Testis (tissue), 2 donors: ENCODE measurements at regions not wholly inside any gene's neighbourhood (a gene's known extent, or its start where the extent isn't known, plus 50 kb on each side); places are given as distances from the start of the nearest gene placed in this dataset.

Experiments
- DNase-seq: peaks from one replicate; pipeline ENCODE4 v3.0.0-alpha.2; 2019
- H3K27ac ChIP-seq, 2 donors: fragments of 200-600 bp; sonication (generic); one replicate each; pipeline ENCODE4 v1.5.1; 2019
- H3K27me3 ChIP-seq: fragments of 200-600 bp; sonication (generic); one replicate; pipeline ENCODE4 v1.5.1; 2019
- H3K36me3 ChIP-seq: fragments of 200-600 bp; sonication (generic); one replicate; pipeline ENCODE4 v1.5.1; 2017; ENCODE audit warnings: low read depth; ENCODE audit errors: missing control alignments
- H3K4me1 ChIP-seq: fragments of 200-600 bp; sonication (generic); one replicate; pipeline ENCODE4 v1.5.1; 2019
- H3K4me3 ChIP-seq, 2 donors: fragments of 200-600 bp; sonication (generic); one replicate each; pipeline ENCODE4 v1.5.1; 2017 to 2019
- H3K9me3 ChIP-seq: fragments of 200-600 bp; sonication (generic); one replicate; pipeline ENCODE4 v1.5.1; 2017
- POLR2A ChIP-seq: fragments of 450-650 bp; IDR thresholded peaks from one replicate; pipeline ENCODE4 v1.6.1; 2017; ENCODE audit warnings: antibody characterized with exemption, mild to moderate bottlenecking, moderate library complexity
- WGBS, 2 donors: methylation state at CpG; one replicate each; pipeline ENCODE4 v1.1.5; 2018; 5-methylcytosine and 5-hydroxymethylcytosine counted together
- intact Hi-C: fragments of 100-400 bp; cut with DNase I; formaldehyde crosslinking; loops from one replicate; pipeline ENCODE4 v1.15.1; 2023; ENCODE audit warnings: low total_unique reads
- TF ChIP-seq, protein P1 (sequence below), 3 experiments: fragments of 450-650 bp in 2 of 3; fragments of 200-600 bp in 1 of 3; sonication (generic) in 1 of 3; IDR thresholded peaks; one replicate each; pipeline ENCODE4 v1.5.1; 2016 to 2019; ENCODE audit warnings: antibody characterized with exemption in 3 of 3, mild to moderate bottlenecking in 2 of 3, moderate library complexity in 1 of 3

DNA sequence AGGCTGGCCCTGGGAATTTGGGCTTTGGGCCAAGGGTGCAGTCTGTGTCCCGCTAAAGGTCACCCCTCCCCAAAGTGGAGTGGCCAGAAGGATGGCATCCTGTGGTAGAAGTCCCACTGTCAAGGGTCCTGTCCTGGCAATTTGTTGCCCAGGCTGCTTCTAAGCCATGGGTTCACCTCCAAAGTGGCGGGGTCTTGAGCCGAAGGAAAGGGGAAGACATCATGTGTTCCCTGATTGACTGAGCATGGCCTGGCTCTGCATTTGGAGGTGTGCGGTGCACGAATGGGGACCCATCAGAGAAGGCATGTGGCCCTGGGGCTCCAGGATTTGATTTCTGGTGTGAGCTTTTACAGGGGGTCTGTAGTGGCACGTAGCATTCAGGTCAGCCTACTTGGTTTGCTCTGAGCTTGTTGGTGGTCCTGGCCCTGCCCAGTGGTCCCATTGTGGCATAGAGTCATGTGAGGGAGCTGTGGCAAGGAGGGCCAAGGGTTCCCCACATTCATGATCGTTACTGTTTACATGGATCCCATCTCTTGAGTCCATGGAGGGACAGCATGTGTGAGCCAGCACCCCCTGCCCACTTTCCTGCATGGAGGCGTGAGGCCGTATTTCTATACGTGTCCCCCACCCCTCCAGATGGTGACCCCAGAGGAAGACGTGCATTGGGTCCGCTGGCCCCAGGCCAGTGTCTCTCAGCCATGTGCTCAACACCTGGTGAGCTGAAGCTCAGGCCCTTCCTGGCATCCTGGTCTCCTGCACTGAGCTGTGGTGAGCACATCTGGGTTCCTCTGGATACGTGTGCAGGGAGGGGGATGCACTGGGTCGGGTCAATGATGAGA lies 225.1 kb downstream of the SNRPN start:
- Histone ChIP-seq H3K27ac (no peak overlapping the region), H3K36me3 (no peaks in the 10 kb centered on the region), H3K27me3 (no peaks in the 10 kb centered on the region), H3K9me3 (no peaks in the 10 kb centered on the region), H3K4me1 (no peaks in the 10 kb centered on the region), H3K4me3 (no peak overlapping the region)
- peak; percentile 8 for DNase-seq
- TF ChIP-seq POLR2A, result no peak
- TF ChIP-seq, protein P1, sequence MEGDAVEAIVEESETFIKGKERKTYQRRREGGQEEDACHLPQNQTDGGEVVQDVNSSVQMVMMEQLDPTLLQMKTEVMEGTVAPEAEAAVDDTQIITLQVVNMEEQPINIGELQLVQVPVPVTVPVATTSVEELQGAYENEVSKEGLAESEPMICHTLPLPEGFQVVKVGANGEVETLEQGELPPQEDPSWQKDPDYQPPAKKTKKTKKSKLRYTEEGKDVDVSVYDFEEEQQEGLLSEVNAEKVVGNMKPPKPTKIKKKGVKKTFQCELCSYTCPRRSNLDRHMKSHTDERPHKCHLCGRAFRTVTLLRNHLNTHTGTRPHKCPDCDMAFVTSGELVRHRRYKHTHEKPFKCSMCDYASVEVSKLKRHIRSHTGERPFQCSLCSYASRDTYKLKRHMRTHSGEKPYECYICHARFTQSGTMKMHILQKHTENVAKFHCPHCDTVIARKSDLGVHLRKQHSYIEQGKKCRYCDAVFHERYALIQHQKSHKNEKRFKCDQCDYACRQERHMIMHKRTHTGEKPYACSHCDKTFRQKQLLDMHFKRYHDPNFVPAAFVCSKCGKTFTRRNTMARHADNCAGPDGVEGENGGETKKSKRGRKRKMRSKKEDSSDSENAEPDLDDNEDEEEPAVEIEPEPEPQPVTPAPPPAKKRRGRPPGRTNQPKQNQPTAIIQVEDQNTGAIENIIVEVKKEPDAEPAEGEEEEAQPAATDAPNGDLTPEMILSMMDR (IDR thresholded peaks at IDR 0.05), result no peak
- 82% methylated on average over 14 of the region's 14 CpGs; no CpG with 5 or more reads in 1 of the 2 donors for WGBS, 2 donors
- intact Hi-C loops, result no loop called here

DNA sequence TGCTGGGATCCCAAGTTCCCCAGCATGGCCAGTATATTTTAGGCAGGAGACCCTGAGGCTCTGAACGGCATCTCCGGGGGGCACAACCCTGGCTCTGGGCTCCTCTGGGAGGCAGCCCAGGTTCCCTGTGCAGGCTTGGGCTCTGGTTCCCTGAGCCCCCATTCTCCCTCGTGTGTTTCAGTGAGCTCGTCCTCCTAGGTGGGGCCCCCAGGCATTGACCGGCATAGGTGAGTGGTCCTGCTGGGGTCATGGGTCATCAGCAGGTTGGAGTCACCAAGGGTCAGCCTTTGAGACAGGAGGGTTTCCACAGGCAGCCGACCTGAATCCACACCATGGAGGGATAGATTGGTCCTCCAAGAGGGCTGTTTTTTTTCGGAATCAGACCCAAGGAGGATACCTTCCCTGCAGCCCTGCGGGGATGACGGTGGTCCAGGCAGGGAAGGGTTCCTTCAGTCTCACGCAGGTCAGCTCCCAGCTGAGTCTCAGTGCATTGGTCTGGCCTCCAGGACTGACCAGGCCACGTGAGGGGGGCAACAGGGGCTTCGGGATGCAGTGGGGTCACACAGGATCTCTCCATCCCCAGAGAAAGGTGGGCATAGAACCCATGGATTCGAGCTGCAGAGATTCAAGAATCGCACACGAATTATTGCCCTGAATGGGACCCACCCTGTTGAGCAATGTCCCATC lies 226.0 kb downstream of the SNRPN start:
- peak; percentile 4 for DNase-seq

DNA sequence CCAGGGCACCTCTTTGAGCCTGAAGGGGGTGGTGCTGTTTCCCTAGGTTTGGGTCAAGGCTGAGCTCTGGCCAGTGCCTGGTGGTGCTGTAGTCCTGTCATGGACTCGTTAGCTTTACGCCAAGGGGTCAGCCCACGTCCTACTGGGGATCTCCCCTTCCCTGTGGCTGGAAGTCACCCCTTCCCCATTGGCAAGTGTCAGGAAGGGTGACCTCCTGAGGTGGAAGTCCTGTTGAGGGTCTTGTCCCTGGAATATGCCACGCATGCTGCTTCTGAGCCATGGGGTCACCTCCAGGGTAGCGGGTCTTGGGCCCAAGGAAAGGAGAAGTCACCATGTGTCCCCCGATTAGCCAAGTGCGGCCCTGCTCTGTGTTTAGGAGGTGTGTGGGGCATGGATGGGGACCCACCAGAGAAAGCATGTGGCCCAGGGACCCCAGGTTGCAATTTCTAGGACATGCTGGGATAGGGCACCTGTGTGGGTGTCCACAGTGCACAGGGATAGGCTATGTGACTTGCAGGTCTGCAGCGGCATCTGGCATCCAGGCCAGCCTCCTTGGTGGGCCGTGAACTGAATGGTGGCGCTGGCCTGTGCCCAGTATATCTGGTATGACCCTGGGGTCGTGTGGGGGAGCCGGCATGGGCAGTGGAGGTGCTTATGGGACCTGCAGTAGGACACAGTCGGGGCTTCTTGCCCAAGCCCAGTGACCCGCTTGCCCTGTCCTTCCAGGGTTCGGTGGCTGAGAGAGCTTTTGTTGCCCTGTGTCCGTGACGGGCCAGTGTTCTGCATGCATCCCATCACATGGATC lies 226.7 kb downstream of the SNRPN start:
- Histone ChIP-seq H3K27ac (no peak overlapping the region), H3K27me3 (no peaks in the 10 kb centered on the region), H3K4me1 (no peaks in the 10 kb centered on the region), H3K4me3 (no peak overlapping the region), H3K36me3 (no peaks in the 10 kb centered on the region), H3K9me3 (no peaks in the 10 kb centered on the region)
- TF ChIP-seq, protein P1 (IDR thresholded peaks at IDR 0.05), result no peak
- no peak for TF ChIP-seq POLR2A
- 82% methylated on average over 15 of the region's 17 CpGs; no CpG with 5 or more reads in 1 of the 2 donors for WGBS, 2 donors
- intact Hi-C loops, result no loop called here
- peak; percentile 8 for DNase-seq

More for the DNA sequence above, 226.0 kb downstream of the SNRPN start:
- Histone ChIP-seq H3K36me3 (no peaks in the 10 kb centered on the region), H3K9me3 (no peaks in the 10 kb centered on the region), H3K4me1 (no peaks in the 10 kb centered on the region), H3K4me3 (no peak overlapping the region), H3K27ac (no peak overlapping the region), H3K27me3 (no peaks in the 10 kb centered on the region)
- 72% methylated on average over 15 of the region's 15 CpGs; no CpG with 5 or more reads in 1 of the 2 donors for WGBS, 2 donors
- TF ChIP-seq, protein P1 (IDR thresholded peaks at IDR 0.05), result no peak
- no peak for TF ChIP-seq POLR2A
- intact Hi-C loops, result no loop called here

DNA sequence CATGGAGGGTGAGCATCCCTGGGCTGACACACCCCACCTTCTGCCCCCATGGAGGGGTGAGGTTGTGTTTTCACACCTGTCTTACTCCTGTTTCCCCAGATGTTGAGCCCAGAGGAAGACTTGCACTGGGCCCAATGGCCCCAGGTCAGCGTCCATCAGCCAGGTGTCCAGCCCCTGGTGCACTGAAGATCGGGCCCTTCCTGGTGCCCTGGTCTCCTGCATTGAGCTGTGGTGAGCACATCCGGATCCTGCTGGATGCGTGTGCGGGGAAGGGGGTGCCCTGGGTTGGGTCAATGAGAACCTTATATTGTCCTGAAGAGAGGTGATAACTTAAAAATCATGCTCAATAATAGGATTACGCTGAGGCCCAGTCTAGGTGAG lies 227.3 kb downstream of the SNRPN start:
- no peaks in the 10 kb centered on the region for H3K4me1 ChIP-seq
- no peaks in the 10 kb centered on the region for H3K27me3 ChIP-seq
- H3K9me3 ChIP-seq, result no peaks in the 10 kb centered on the region
- TF ChIP-seq, protein P1 (IDR thresholded peaks at IDR 0.05), result no peak
- TF ChIP-seq POLR2A, result no peak
- DNase-seq, result no peak
- WGBS, 2 donors, result 80 to 84% methylated on average over 1 to 6 of the region's 6 CpGs
- H3K36me3 ChIP-seq, result no peaks in the 10 kb centered on the region
- H3K4me3 ChIP-seq, result no peak overlapping the region
- H3K27ac ChIP-seq, result no peak overlapping the region
- intact Hi-C loops, result no loop called here
